ENCODE measurements at regions not wholly inside any gene's neighbourhood (a gene's known extent, or its start where the extent isn't known, plus 50 kb on each side); places are given as distances from the start of the nearest gene placed in this dataset.

DNA sequence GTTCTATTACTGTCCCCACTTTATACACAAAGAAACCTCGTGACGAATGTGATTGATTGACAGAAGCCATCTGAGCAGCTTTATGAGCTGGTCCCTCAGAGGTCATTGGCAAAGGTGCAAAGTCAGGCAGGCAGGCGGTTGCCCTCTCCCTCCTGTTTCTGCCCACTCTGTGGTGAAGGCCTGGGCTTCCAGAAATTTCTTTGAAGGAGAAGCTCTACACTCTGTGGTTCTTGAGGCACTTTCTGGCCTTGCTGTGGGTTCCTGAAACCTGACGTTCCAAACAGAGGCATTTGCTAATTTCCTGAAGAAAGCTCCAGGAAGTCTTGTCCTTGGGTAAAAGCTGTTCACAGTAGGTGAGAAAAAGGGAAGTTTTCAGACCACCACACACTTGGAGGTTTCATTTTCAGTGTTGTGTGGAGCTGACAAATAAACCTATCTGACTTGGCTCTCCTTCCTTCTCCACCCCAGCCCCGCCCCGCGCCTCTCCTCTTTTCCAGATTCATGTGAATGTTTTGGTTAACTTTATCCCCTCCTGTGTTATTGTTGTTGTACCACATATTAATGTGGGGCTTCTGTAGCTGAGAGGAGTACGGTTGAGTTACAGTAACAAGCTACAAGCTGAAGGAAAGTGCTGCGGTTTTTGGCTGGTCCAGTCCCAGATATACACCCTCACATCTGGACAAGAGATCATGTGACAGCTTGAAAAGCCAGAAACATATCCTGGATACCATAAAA, 274.1 kb downstream of the CLIC5 start:
- DNase-seq (ENCODE audit: low read depth) = no peak

DNA sequence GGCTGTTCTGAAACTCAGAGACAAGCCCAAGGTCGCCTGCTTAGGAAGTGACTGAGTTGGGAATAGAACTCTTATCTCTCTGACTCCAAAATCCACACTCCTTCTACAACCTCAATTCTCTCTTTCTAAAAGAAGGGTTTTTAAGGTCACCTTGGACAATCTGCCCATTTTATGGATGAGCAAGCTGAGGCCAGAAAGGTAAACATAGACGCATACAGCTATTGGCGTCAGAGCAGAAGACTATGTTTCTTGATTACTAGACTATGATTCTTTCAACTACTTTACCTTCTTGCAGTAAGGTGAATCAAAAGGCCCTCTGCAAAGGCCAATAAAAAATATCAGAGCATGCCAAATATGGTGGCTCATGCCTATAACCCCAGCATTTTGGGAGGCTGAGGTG, 276.6 kb downstream of the CLIC5 start:
- no peak for DNase-seq (ENCODE audit: low read depth)

DNA sequence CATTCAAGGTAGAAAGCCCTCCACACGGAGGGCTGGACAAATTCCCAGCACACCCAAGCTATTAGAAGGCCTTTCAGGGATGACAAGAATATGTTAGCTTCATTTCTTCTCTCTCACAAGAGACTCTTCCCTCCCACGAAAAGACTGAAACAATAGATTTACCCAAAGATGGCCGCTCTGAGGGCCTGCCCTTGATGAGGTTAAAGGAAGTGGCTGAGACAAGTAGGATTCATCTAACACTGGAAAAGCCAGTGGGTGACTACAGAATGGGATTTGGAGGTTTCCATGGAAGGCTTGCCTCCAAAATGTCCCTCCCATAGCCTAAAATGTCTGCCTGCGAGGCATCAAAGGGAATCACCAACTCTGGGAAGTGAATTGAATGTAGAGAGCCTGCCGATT, 277.6 kb downstream of the CLIC5 start:
- DNase-seq (ENCODE audit: low read depth) = no peak

DNA sequence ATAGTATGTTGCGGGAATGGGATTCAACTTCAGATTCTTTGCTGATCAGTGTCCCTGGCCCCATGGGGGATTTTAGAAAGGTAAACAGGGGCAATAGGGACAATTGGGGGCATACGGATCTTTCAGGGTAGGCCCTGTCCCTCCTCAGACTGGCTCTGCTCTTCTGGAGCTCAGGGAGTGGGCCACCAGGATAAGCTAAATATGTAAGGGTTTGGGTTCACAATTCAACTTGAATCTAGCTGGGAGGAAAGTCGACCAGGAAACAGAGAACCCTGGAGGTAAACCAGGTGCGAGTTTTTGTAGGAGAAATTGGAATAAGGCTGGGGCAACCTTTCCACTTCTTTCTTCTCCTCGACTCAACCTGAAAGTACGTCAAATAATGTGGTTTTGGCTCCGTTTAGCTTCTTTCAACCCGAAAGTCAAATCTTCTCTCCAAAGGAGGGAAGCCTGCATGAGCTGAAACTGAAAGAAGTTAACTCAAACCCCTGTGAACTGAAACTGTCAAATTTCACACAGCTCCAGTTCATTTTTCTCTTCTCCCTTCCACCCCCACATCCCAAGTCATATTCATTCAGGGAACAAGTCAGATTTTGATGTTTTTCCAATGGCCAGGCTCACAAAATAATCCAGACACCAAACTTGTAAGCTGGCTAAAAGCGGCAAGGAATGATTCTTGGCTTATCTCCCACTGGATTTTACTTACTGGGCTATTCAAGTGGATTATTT, 278.2 kb downstream of the CLIC5 start:
- DNase-seq (ENCODE audit: low read depth) = no peak

DNA sequence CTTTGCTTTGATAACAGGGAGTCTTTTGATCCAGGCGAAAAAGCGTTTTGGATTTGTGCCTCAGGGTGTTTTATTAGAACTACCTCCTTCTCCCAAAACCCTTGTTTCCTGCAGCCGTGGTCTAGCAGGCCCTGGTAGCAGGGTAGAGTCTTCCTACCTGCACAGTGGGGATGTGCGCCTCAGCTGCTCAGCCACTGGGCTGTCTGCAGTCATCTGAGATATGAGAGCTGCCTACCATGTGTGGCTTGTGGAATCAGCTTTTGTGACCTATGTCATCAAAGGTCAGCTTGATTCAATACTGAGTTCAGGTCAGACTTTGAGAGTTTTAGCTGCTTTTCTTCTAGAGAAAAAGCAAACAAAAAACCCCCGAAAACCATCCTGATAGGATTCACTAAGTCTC, 279.5 kb downstream of the CLIC5 start:
- no peak for DNase-seq (ENCODE audit: low read depth)

DNA sequence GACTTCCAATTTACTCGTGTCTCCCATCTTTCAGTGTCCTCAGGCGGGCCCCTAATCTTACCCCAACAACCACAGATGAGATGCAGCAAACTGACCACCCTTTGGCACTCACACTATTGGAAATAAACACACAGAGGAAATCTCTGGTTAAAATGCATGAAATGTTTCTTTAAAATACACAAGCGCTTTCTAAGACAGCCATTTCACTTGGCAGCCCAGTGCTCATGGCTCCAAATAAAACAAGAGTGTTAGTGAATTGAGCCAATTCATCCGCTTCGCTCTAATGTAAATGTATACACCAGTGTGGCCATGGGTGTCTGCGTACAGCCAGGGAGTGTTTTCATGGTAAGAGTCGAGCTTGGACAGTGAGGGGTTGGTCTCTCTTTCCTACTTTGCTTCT, 282.9 kb downstream of the CLIC5 start:
- no peak for DNase-seq (ENCODE audit: low read depth)

DNA sequence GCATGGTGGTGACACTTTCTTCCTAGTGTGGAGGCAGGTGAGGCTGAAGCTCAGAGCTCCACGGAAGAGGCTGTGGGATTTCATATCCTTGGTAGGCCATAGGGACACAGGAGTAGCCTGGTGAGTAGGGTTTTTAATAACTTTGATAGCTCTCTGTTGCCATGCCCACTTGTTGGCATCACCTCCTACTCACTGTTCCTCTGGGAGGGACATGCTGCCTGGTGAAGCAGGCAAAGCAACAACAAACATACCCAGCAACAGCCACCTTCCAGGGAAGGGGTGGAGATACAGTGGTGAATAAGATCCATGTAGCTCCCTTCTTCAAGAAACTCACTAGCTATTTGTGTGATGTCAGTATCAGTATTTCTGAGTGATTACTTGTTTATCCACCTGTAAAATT, 285.4 kb downstream of the CLIC5 start:
- no peak for DNase-seq (ENCODE audit: low read depth)

DNA sequence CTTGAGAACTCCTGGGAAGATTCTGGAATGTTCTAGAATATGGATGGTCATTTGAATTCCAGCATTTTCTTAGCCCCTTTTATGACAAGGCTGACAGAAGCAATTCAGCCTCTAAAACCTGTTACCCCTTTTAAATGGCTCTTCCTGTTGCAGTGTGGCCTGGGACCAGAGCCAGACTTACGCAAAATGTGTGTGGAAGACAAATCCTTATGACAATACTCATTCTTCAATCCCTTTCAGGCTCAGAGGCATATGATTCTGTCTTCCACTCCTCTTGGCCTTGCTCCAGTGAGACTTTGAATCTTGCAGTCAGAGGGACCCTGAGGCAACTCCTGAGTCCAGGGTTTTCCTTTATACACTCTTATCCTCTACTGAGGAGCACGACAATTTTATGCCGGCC, 287.0 kb downstream of the CLIC5 start:
- no peak for DNase-seq (ENCODE audit: low read depth)

DNA sequence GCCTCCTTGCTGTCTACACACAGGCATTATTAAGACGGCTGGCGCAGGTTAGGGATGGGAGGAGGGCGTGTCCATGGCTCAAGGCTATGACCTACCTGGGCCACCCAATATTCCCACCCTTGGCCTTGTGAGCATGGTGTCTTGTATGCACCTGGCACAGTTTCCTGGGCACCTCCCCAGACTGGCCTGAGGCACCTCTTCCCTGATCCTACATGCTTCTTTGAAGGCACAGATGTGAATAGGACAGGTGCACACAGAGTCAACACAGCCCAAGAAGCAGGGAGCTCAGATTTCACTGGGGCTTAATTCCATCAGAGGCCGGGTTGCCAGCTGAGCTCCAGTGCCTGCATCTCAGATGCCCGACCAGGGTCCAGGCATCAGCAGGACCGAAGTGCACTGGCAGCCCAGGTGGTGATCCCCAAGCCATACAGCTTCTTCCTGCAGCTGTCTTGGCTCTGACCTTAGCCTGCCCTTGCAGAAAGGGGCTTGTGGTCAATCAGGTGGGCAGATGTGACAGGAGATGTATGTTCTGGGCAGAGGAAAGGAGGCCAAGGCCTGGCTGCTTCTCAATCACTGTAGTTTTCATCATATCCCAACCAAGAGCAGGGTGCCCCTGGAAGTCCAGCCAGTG, 287.7 kb downstream of the CLIC5 start:
- DNase-seq (ENCODE audit: low read depth) = no peak

DNA sequence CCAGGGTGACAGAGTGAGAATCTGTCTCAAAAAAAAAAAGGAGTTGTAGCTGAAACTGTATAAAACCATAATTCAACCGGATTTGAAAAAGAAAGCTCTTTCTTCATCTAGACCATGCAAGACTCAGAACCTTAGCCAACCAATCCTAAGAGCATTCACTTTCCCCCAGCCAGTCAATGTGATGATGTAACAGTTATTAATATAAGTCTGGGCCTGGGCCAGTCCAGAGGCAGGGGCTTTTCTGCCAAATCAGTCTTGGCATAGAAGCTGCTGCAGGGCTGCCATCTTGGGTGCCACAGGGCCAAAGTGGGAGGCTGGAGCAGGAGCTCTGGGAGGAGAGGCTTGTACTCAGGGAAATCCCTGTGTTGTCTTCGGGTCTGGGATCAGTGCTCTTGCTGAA, 288.4 kb downstream of the CLIC5 start:
- DNase-seq (ENCODE audit: low read depth) = no peak

DNA sequence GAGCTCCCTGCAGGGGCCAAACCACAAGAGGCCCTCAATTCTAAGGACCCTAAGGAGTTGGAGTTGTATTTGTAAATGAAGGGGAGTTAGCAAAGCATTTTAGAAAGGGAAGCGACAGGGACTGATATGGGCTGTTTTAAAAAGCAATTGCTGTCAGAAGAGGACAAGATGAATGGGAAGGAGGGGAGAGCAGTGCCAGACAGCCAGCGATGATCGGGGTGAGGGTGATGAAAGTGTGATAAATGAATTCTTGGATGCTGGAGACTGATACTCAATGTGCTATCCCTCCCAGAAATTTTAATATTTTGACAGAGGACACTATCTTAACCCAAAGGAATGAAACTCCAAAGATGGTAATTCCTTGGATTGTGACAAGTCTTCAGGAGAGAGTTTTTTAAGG, 289.2 kb downstream of the CLIC5 start:
- DNase-seq (ENCODE audit: low read depth) = no peak

DNA sequence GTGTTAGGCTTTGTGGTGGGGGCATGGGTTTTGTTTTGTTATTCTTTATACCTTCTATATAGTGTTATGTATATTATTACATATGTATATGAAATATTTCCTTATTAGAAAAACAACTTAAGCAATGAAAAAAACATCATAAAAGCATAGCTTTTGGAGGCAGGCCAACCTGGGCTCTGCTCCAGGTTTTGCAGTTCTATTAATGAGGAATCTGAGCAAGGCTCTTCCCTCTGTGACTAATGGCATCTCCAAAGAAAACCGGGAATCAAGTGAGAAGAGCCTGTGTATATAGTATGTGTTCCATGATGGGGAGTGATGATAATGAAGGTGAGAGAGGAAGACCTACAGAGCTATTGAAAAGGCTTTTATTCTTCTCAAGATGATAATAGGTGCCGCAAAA, 291.1 kb downstream of the CLIC5 start:
- no peak for DNase-seq (ENCODE audit: low read depth)

DNA sequence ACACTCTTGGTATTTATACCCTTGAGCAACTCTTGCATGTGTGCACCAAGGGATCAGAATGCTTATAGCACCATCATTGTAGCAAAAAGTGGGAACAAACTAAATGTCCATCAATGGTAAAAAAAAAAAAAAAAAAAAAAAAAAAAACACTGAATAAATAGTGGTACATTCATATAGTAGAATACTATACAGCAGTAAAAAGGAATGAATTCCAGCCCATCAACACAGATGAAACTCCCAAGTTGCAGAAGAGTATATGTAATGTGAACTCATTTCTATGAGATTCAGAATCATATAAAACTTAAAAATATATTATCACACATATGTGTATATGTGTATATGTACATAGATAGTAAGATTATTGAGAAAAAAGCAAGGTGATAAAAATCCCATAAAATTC, 291.6 kb downstream of the CLIC5 start:
- DNase-seq (ENCODE audit: low read depth) = no peak

DNA sequence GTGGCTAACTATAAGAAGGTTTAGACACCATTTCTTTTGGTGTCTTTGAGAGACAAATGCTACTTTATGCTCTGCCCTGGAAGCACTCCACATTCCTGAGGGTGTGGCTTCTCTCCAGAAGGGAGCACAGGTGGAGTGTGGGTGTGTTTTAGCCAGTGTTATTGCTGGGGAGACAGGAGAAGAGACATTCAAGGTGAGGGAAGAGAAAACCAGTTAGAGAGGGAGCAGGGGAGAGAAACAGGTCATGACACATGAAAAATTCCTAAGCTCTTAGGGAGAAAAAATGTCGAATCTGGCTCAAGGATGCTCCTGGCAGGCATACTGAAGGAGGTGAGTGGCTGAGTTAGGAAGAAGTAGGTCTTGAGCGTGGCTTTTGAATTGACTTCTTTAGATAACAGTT, 292.8 kb downstream of the CLIC5 start:
- DNase-seq (ENCODE audit: low read depth) = no peak

DNA sequence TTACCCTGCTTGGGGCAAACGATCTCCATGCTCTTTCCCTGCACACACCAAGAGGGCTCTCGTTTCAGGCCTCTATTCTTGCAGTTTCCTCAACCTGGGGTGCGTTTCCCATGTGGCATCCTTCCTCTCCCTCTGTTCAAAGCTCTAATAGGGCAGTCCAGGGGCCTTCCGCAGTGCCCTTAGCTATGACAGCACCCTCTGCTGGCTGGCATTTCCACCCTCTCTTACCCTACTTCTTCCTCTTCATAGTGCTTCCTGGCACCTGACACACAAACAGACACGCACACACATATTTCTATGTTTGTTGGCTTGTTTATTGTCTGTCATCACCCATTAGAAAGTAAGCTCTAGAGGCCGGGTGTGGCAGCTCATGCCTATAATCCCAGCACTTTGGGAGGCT, 294.0 kb downstream of the CLIC5 start:
- no peak for DNase-seq (ENCODE audit: low read depth)

DNA sequence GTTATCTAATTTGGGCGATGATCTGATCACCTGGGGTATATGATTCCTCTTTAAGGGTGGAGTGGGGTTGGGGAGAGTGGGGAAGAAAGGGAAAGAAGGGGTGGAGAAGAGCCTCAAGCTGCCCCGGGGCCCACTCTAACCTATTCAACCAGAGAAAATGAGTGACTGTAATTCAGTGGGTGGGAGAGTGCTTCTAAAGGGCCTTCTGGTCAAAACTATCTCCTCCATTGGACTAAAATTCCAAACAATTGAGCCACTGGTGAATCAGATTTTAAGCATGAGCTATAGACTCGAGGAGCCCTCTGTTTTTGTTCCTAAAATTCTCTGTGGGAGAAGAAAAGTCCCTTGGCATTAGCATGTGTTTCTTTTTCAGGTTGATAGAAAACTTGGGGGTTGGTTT, 296.8 kb downstream of the CLIC5 start:
- DNase-seq (ENCODE audit: low read depth) = no peak

DNA sequence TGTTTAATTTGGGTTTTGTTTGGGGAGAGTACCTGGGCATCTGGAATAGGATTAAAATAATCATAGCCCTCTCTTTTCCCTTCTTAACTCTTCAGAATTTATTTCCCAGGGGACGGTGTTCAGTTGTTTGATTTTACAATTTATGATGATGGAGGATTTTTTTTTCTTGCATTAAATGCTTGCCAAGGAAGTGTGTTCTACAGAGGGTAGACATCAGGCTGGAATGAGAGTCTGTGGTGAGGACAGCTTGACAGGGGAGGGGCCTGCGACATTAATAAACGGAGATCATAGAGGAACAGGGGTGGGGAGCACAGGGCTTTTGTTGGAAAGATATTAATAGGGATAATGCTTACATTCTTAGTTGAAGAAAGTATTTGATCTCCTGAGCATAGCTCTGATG, 297.5 kb downstream of the CLIC5 start:
- DNase-seq (ENCODE audit: low read depth) = no peak

DNA sequence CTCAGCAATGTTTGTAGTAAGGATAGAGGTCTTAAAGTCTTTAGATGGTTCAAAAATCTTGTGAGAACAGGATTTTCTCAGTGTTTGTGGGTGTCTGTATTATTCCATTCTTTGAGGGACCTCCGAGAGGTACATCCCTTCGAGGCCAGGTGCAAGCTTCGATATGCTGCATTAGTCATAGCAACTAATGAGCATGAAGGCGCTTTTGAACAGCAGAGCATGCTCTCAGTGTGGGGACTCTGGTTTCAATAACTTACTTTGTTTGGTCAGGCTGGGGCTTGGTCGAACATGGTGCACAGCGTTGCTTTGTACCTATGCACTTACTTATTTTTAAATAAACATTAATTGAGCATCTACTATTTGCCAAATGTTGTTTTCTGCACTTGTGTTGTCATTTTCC, 297.9 kb downstream of the CLIC5 start:
- no peak for DNase-seq (ENCODE audit: low read depth)

DNA sequence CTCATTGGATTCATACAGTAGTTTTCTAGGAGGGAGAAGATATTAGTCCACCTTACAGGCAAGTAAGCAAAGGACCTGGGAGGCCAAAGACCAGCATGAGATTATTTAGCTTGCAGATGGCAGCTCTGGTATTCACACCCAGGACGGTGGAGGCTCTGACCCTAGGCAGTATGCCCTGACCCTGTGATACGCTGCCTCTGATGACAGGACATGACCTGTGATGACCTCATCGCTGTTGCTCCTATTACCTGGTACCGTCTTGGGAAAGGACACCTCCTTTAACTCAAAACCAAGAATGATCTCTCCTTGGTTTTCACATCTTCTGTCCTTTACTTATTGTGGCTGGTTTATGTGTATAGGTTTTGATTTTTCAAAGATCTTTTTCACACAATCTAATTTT, 298.6 kb downstream of the CLIC5 start:
- DNase-seq (ENCODE audit: low read depth) = no peak

DNA sequence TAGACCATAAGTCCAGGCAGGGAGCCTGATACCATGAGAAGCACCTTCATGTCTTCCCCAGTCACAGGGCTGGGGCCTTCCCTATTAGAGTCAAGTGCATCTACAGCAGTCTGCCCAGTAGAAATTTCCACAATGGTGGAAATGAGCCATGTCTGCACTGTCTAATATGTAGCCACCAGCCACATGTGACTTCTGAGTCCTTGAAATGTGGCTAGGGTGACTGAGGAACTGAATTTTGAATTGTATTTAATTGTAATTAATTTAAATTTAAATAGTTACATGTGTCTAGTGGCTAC, 300.2 kb downstream of the CLIC5 start:
- no peak for DNase-seq (ENCODE audit: low read depth)

DNA sequence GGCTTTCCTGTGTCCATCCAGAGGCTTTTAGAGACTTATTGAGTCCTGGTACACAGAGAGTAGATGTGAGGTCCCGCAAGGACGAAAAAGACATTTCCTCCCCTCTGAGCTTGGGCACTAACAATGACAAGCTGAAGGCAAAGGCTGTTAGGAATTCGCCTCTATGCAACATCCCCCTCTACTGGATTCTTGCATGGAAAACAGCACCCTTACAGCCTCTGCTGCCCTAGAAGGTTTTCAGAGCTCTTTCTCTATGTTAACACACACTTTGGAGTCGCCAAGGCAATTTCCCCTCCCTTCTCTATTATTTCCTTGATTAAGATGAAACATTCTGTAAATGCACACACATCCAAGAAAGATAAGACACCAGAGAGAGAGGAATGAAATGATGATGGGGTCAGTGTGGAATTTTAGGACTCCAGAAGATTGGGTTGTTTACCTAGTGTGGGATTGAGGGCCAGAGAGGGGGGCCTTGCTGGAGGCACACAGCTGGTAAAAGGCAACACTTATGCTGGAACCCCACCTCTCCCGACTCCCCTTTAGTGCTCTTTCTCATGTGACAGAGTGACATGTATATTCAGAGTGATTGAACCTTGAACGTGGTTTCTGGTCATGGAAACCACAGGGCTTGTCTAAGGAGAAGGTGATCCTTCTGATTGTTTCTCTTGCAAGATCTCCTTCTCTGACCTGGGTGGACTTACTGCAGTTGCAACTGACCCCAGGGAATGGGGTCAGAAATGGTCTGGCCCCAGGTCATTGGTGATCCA, 300.7 kb downstream of the CLIC5 start:
- peak; percentile 9 for DNase-seq (ENCODE audit: low read depth)

DNA sequence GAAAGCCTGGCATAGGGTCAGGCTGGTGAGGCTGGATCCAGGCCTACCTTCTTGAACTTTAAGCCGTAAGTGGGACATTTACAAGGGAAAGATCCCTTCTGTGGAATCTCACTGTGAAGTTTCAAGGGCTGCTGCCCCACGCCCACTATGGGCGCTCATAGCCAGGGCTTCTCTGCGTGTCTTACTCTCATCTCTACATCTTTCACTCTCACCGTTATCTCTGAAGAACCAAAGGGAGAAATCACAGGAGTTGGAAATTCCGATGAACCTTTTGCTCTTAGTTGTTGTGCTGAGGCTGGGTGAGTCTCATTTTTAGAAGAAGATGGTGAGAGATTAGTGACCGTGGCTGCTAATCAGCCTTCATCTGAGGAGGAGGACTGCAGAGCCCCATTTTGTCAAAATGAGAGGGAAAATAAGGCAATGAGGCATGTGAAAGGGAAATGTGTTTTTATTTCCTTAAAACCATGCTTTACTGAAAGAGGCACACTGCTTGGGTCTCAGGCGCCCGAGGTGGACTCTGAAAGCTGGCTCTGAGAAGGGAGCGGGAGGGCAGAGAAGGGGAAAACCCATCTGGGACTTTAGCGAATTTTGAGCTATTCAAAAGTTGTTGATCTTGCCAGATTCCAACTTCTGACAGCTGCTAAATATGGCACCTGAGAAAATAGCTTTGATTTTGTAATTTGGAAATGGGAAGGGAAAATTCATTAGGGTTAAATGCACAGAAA, 301.5 kb downstream of the CLIC5 start:
- no peak for DNase-seq (ENCODE audit: low read depth)
